Esophagus muscularis mucosa (tissue), 4 donors: ENCODE measurements at regions not wholly inside any gene's neighbourhood (a gene's known extent, or its start where the extent isn't known, plus 50 kb on each side); places are given as distances from the start of the nearest gene placed in this dataset.

ENCODE experiments used
- CTCF ChIP-seq, 3 experiments: fragments of 200-600 bp in 2 of 3; fragments of 450-650 bp in 1 of 3; sonication (generic) in 2 of 3; IDR thresholded peaks; one replicate each; pipeline ENCODE4 v1.5.1; 2017 to 2019; ENCODE audit warnings: antibody characterized with exemption in 3 of 3, mild to moderate bottlenecking in 2 of 3, moderate library complexity in 1 of 3
- EP300 ChIP-seq: sonication (generic); formaldehyde crosslinking; IDR thresholded peaks from one replicate; pipeline ENCODE4 v1.6.1; 2017; ENCODE audit warnings: antibody characterized with exemption
- POLR2A ChIP-seq: fragments of 450-650 bp; IDR thresholded peaks from one replicate; pipeline ENCODE4 v1.6.1; 2017; ENCODE audit warnings: antibody characterized with exemption, moderate library complexity, mild to moderate bottlenecking, low read depth
- POLR2AphosphoS5 ChIP-seq, 2 donors: sonication (generic); formaldehyde crosslinking; IDR thresholded peaks; one replicate each; pipeline ENCODE4 v1.6.1; 2017; ENCODE audit warnings: antibody characterized with exemption in 2 of 2

- TF ChIP-seq CTCF (IDR thresholded peaks at IDR 0.05), result no peak
- no peak for TF ChIP-seq POLR2A
- no peak for TF ChIP-seq EP300
- no peak for TF ChIP-seq POLR2AphosphoS5 (IDR thresholded peaks at IDR 0.05)
Observed at GRCh38 chr14:106850913-106851825, 1324.8 kb downstream of the TMEM121 start.
